K562 (cell line): ENCODE measurements at regions not wholly inside any gene's neighbourhood (a gene's known extent, or its start where the extent isn't known, plus 50 kb on each side); places are given as distances from the start of the nearest gene placed in this dataset.

Experiments used
- ATAC-seq: fragments of 200-7000 bp; cut with Tn5 transposase; 3 replicates; pipeline ENCODE4 v1.9.1; 2020; ENCODE audit warnings: moderate library complexity
- BruUV-seq: library from RNA; stranded (reverse); fragments of 400-500 nt; replicated peaks from 2 replicates; lab custom pipeline; 2021; lab: Mats Ljungman, UMichigan
- CTCF ChIA-PET: fragments of 300-600 bp; formaldehyde crosslinking; extraction: SDS; loops from one replicate; lab custom pipeline; 2021; ENCODE audit warnings: low intra/inter-chr PET ratio; lab: Yijun Ruan, JAX
- POLR2A ChIA-PET: fragments of 300-600, 350-650 bp; sonication (Branson Sonifier 250); formaldehyde crosslinking; extraction: SDS; loops from one replicate; lab custom pipeline; 2021; ENCODE audit warnings: antibody characterized with exemption, inconsistent platforms; lab: Yijun Ruan, JAX
- DNase-seq, 4 experiments: peaks; one replicate each; pipeline versions ENCODE4 v3.0.0 to v3.0.0-alpha.2; 2011 to 2018; ENCODE audit warnings: low spot score in 3 of 4, mixed read lengths in 3 of 4; ENCODE audit errors: extremely low read depth in 1 of 4
- FAIRE-seq: peaks from 2 replicates; lab custom pipeline; 2011; peaks lifted over from hg19 to GRCh38; lab: Jason Lieb, UNC
- H2AFZ ChIP-seq: 2 replicates; pipeline ENCODE4 v1.6.0; 2011; ENCODE audit warnings: low read depth, low read length, control low read depth, inconsistent platforms
- H3K27ac ChIP-seq: fragments of 200-600 bp; 3 replicates; pipeline ENCODE4 v1.8.0; 2011; ENCODE audit warnings: low read depth, mild to moderate bottlenecking, control low read depth, inconsistent platforms, low read length, moderate library complexity, mixed read lengths; ENCODE audit errors: extremely low read depth
- H3K27me3 ChIP-seq, 2 experiments: fragments of 300-600 bp in 1 of 2; 2 replicates in 1 of 2; 3 replicates in 1 of 2; pipeline versions ENCODE4 v1.6.0 to v1.8.0; 2011; ENCODE audit warnings: inconsistent platforms in 2 of 2, low read length in 2 of 2, mild to moderate bottlenecking in 1 of 2, mixed read lengths in 1 of 2, moderate library complexity in 1 of 2; ENCODE audit not compliant: control insufficient read depth in 2 of 2, insufficient read depth in 2 of 2
- H3K36me3 ChIP-seq: fragments of 300-600 bp; 3 replicates; pipeline ENCODE4 v1.8.0; 2011; ENCODE audit warnings: mild to moderate bottlenecking, low read length, inconsistent platforms; ENCODE audit not compliant: control insufficient read depth, insufficient read depth
- H3K4me1 ChIP-seq, 2 experiments: fragments of 200-600 bp in 1 of 2; replicated peaks in 1 of 2; 2 replicates in 1 of 2; 3 replicates in 1 of 2; pipeline versions ENCODE4 v1.5.1 to v1.8.0; 2011; ENCODE audit warnings: inconsistent platforms in 2 of 2, low read length in 2 of 2, mild to moderate bottlenecking in 1 of 2, mixed read lengths in 1 of 2, moderate library complexity in 1 of 2; ENCODE audit not compliant: control insufficient read depth in 2 of 2, insufficient read depth in 2 of 2
- H3K4me2 ChIP-seq: 2 replicates; pipeline ENCODE4 v1.6.1; 2011; ENCODE audit warnings: low read length, control low read depth, inconsistent platforms, mixed read lengths; ENCODE audit not compliant: insufficient read depth
- H3K4me3 ChIP-seq: fragments of 200-600 bp; sonication (generic), shearing (Covaris generic); 2 replicates; pipeline ENCODE4 v1.5.1; 2016; ENCODE audit warnings: control low read depth, inconsistent platforms
- H3K79me2 ChIP-seq: fragments of 200-600 bp; 3 replicates; pipeline ENCODE4 v1.8.0; 2011; ENCODE audit warnings: low read length, inconsistent platforms; ENCODE audit not compliant: control insufficient read depth, insufficient read depth
- H3K9ac ChIP-seq, 2 experiments: 2 replicates each; pipeline versions ENCODE4 v1.6.0 to v1.6.1; 2011; ENCODE audit warnings: low read depth in 2 of 2, low read length in 2 of 2, control low read depth in 1 of 2, inconsistent platforms in 1 of 2, mild to moderate bottlenecking in 1 of 2, mixed read lengths in 1 of 2; ENCODE audit not compliant: insufficient read depth in 1 of 2
- H3K9me1 ChIP-seq: one replicate; pipeline ENCODE4 v1.6.0; 2011; ENCODE audit warnings: inconsistent platforms, mild to moderate bottlenecking, low read length, moderate library complexity; ENCODE audit not compliant: control insufficient read depth, insufficient read depth
- H3K9me3 ChIP-seq: replicated peaks from 2 replicates; pipeline ENCODE4 v1.5.1; 2011; ENCODE audit warnings: low read depth, low read length, inconsistent platforms; ENCODE audit not compliant: control insufficient read depth, insufficient read depth
- H4K20me1 ChIP-seq: replicated peaks from 2 replicates; pipeline ENCODE4 v1.6.1; 2011; ENCODE audit warnings: low read length, inconsistent platforms, mixed read lengths; ENCODE audit not compliant: control insufficient read depth, insufficient read depth
- ATF2 ChIP-seq: sonication (generic); formaldehyde crosslinking; IDR thresholded peaks from 2 replicates; pipeline ENCODE4 v1.8.1; 2022; ENCODE audit warnings: missing genetic modification reagents
- CHD7 ChIP-seq: fragments of 200-600 bp; sonication (generic); IDR thresholded peaks from one replicate; pipeline ENCODE4 v1.6.1; 2012; ENCODE audit warnings: mild to moderate bottlenecking, low read depth, low read length, inconsistent platforms
- ETV1 ChIP-seq: fragments of 450-650 bp; conservative IDR thresholded peaks from 2 replicates; pipeline ENCODE4 v1.6.1; 2016; ENCODE audit warnings: missing genetic modification characterization, control low read depth, low read depth, missing compliant biosample characterization
- FOS ChIP-seq: IDR thresholded peaks from 3 replicates; pipeline ENCODE4 v1.6.1; 2011; ENCODE audit not compliant: insufficient read length; ENCODE audit errors: extremely low read depth
- MCM2 ChIP-seq: fragments of 450-650 bp; IDR thresholded peaks from 2 replicates; pipeline ENCODE4 v1.6.1; 2017; ENCODE audit warnings: low read depth, mild to moderate bottlenecking
- MCM5 ChIP-seq: fragments of 450-650 bp; IDR thresholded peaks from 2 replicates; pipeline ENCODE4 v1.6.1; 2016; ENCODE audit warnings: low read depth
- PCBP2 ChIP-seq: fragments of 200-400 bp; formaldehyde crosslinking; IDR thresholded peaks from 2 replicates; pipeline ENCODE4 v1.6.1; 2018; ENCODE audit warnings: low read length, low read depth, mild to moderate bottlenecking, moderate library complexity; ENCODE audit not compliant: poor library complexity, severe bottlenecking
- POLR2B ChIP-seq: fragments of 450-650 bp; IDR thresholded peaks from 2 replicates; pipeline ENCODE4 v1.6.1; 2018; ENCODE audit warnings: low read depth; ENCODE audit not compliant: partially characterized antibody
- YY1 ChIP-seq, 3 experiments: IDR thresholded peaks; 2 replicates each; pipeline ENCODE4 v1.6.1; 2011; ENCODE audit warnings: low read length in 2 of 3, mild to moderate bottlenecking in 2 of 3, moderate library complexity in 2 of 3, borderline replicate concordance in 1 of 3, control low read depth in 1 of 3, low read depth in 1 of 3; ENCODE audit not compliant: insufficient read depth in 3 of 3, insufficient replicate concordance in 2 of 3, control insufficient read depth in 1 of 3, insufficient read length in 1 of 3; ENCODE audit errors: extremely low read depth in 1 of 3
- WGBS: fragments of 100-300 bp; shearing (Covaris generic); methylation state at CpG from one replicate; pipeline ENCODE4 v1.1.6; 2016; ENCODE audit warnings: low coverage, mixed read lengths; ENCODE audit not compliant: insufficient coverage; ENCODE audit errors: missing lambda C conversion rate; 5-methylcytosine and 5-hydroxymethylcytosine counted together
- in situ Hi-C: fragments of 300-500 bp; cut with MboI; formaldehyde crosslinking; loops from 4 replicates; pipeline ENCODE4 v1.15.0; 2018; ENCODE audit warnings: inconsistent platforms, mixed read lengths
- intact Hi-C: fragments of 100-400 bp; cut with micrococcal nuclease; formaldehyde crosslinking; loops from 2 replicates; pipeline ENCODE4 v1.14.2; 2022

GRCh38 chr10:83195021-83195420 lies 944.3 kb upstream of the GHITM start:
- FAIRE-seq (no peak), DNase-seq (no peak), ATAC-seq (no peak)
- Histone ChIP-seq H3K4me2 (no peak overlapping the region), H3K9me3 (no peaks in the 10 kb centered on the region), H3K9me1 (no peaks in the 10 kb centered on the region), H3K9ac (no peak overlapping the region), H2AFZ (no peak overlapping the region), H3K4me3 (no peak overlapping the region), H3K79me2 (no peaks in the 10 kb centered on the region), H3K4me1 (no peaks in the 10 kb centered on the region), H4K20me1 (no peaks in the 10 kb centered on the region), H3K36me3 (no peaks in the 10 kb centered on the region), H3K27ac (no peak overlapping the region), H3K27me3 (no peaks in the 10 kb centered on the region)
- intact Hi-C loops (no loop called here), in situ Hi-C loops (no loop called here)
- 0% methylated on average over 3 of the region's 3 CpGs for WGBS
- ChIA-PET CTCF (no interaction called here), POLR2A (no interaction called here)
- no TSS peak for BruUV-seq
- TF ChIP-seq PCBP2, result no peak
- TF ChIP-seq MCM2, result no peak
- no peak for TF ChIP-seq ATF2 (CRISPR knock-in tag)
- no peak for TF ChIP-seq POLR2B
- TF ChIP-seq YY1 (IDR thresholded peaks at IDR 0.05; ENCODE audit: borderline replicate concordance in 1 of 3, control insufficient read depth in 1 of 3, extremely low read depth in 1 of 3, insufficient read depth in 3 of 3, insufficient read length in 1 of 3, insufficient replicate concordance in 2 of 3, low read depth in 1 of 3, low read length in 2 of 3), result no peak
- no peak for TF ChIP-seq FOS
- TF ChIP-seq ETV1, result no peak
- TF ChIP-seq CHD7, result no peak
- no peak for TF ChIP-seq MCM5
